ENCODE measurements at regions not wholly inside any gene's neighbourhood (a gene's known extent, or its start where the extent isn't known, plus 50 kb on each side); places are given as distances from the start of the nearest gene placed in this dataset.

DNA sequence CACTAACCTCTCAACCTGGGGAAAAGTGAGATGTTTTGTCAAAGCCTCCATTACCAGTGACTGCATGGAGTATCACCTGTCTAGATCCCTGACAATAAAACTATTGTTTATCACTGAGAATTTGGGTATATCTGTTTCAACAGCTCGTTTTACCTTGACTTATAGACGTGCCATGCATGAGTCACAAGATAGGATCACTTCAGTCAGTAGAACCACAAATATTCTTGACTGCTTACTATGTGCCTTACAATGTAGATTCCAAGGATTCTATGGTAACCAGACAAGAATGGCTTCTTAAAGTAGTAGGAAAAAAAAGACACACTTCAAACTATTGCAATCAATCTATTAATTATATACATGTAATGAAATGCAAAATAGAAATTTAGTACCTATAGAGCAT lies 55.7 kb upstream of the GRM7 start:
- no peak overlapping the region for H3K27ac ChIP-seq (ENCODE audit: low read depth, low read length)
- no peaks in the 10 kb centered on the region for H3K9me3 ChIP-seq (ENCODE audit: control insufficient read depth, insufficient read depth, low read length)
- H3K36me3 ChIP-seq (ENCODE audit: control insufficient read depth, insufficient read depth, low read length): no peaks in the 10 kb centered on the region
- no peaks in the 10 kb centered on the region for H3K4me1 ChIP-seq (ENCODE audit: control insufficient read depth, insufficient read depth, low read length)
- no peaks in the 10 kb centered on the region for H3K27me3 ChIP-seq (ENCODE audit: control insufficient read depth, insufficient read depth, low read length)
- WGBS (ENCODE audit: insufficient coverage): no CpG with 5 or more reads among the region's 2 CpGs
- no peak for DNase-seq (ENCODE audit: low read depth in 4 of 6, low spot score in 6 of 6)
- no peak overlapping the region for H3K4me3 ChIP-seq (ENCODE audit: low read depth, low read length)

DNA sequence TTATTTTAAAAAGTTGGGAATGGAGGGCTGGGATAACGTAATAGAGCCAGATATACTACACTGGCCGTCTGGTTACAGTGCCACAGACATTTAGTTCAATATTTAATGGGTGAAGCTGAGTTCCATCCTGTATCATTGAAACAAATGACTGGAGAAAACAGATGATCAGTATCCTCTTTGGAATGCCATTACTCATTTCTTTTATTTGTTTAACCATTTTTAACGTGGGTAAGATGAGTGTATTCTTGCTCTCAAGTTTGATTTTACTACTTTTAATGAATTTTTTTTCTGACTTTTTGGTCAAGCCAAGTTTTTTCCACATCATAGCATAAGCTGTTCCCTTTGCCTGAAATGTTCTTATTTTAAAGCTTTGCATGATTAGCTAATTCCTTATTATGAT lies 53.9 kb upstream of the GRM7 start:
- no CpG with 5 or more reads among the region's 3 CpGs for WGBS (ENCODE audit: insufficient coverage)
- H3K27me3 ChIP-seq (ENCODE audit: control insufficient read depth, insufficient read depth, low read length): no peaks in the 10 kb centered on the region
- no peak overlapping the region for H3K27ac ChIP-seq (ENCODE audit: low read depth, low read length)
- no peaks in the 10 kb centered on the region for H3K4me1 ChIP-seq (ENCODE audit: control insufficient read depth, insufficient read depth, low read length)
- H3K4me3 ChIP-seq (ENCODE audit: low read depth, low read length): no peak overlapping the region
- no peaks in the 10 kb centered on the region for H3K36me3 ChIP-seq (ENCODE audit: control insufficient read depth, insufficient read depth, low read length)
- no peaks in the 10 kb centered on the region for H3K9me3 ChIP-seq (ENCODE audit: control insufficient read depth, insufficient read depth, low read length)
- DNase-seq (ENCODE audit: low read depth in 4 of 6, low spot score in 6 of 6): no peak

DNA sequence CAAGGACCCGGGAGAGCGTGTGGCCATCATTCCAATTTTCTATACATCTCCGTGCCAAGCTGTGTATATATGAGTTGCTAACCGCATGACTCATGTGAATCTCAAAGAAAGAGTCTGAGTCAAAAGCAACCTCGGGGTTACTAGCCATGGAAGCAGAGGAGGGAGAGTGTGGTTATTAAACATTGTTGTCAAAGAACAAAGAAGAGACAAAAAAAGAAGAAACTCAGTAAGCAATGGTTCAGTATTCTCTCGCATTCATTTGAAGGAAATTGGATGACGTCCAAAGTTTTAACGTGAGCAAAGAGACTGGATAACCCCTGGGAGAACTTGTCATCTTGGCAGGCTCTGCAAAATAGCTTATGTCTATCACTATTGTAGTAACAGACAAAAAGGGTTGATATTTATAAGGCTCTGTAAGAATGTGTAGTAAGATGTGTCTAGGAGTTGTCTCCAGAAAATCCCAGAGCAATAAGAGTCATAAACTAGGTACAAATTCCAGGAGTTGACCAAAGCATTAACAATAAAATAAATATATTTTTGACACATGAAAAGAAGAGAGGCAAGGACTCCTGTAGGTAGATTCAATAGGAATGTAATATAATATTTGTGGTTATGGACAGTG lies 52.8 kb upstream of the GRM7 start:
- DNase-seq (ENCODE audit: low read depth in 4 of 6, low spot score in 6 of 6): peak in 2 of 6 donors; percentile 23 to 77
- H3K4me1 ChIP-seq (ENCODE audit: control insufficient read depth, insufficient read depth, low read length): no peaks in the 10 kb centered on the region

GRCh38 chr3:6809349-6809748 lies 51.6 kb upstream of the GRM7 start:
- no peak overlapping the region for H3K27ac ChIP-seq (ENCODE audit: low read depth, low read length)
- 71% methylated on average over 2 of the region's 2 CpGs for WGBS (ENCODE audit: insufficient coverage)

More for the DNA sequence above, 52.8 kb upstream of the GRM7 start:
- Histone ChIP-seq H3K27me3 (ENCODE audit: control insufficient read depth, insufficient read depth, low read length) (no peaks in the 10 kb centered on the region), H3K27ac (ENCODE audit: low read depth, low read length) (no peak overlapping the region), H3K9me3 (ENCODE audit: control insufficient read depth, insufficient read depth, low read length) (no peaks in the 10 kb centered on the region), H3K4me3 (ENCODE audit: low read depth, low read length) (no peak overlapping the region), H3K36me3 (ENCODE audit: control insufficient read depth, insufficient read depth, low read length) (no peaks in the 10 kb centered on the region)
- whole genome bisulfite sequencing (ENCODE audit: insufficient coverage): 37% methylated on average over 3 of the region's 8 CpGs

More at GRCh38 chr3:6809349-6809748, 51.6 kb upstream of the GRM7 start:
- H3K9me3 ChIP-seq (ENCODE audit: control insufficient read depth, insufficient read depth, low read length): no peaks in the 10 kb centered on the region
- H3K4me1 ChIP-seq (ENCODE audit: control insufficient read depth, insufficient read depth, low read length): no peaks in the 10 kb centered on the region
- H3K4me3 ChIP-seq (ENCODE audit: low read depth, low read length): no peak overlapping the region
- no peaks in the 10 kb centered on the region for H3K36me3 ChIP-seq (ENCODE audit: control insufficient read depth, insufficient read depth, low read length)
- H3K27me3 ChIP-seq (ENCODE audit: control insufficient read depth, insufficient read depth, low read length): no peaks in the 10 kb centered on the region
- DNase-seq (ENCODE audit: low read depth in 4 of 6, low spot score in 6 of 6): no peak
